IMR-90 (cell line): ENCODE measurements at regions not wholly inside any gene's neighbourhood (a gene's known extent, or its start where the extent isn't known, plus 50 kb on each side); places are given as distances from the start of the nearest gene placed in this dataset.
A peak's percentile ranks its signal among the peaks of the same experiment; 100 is the strongest.

Source experiments
- ATAC-seq: fragments of 200-7000 bp; cut with Tn5 transposase; 2 replicates; pipeline ENCODE4 v1.9.1; 2020; ENCODE audit warnings: low read depth, mild to moderate bottlenecking, moderate library complexity
- BruUV-seq: library from RNA; stranded (reverse); fragments of 400-500 nt; replicated peaks from 2 replicates; lab custom pipeline; 2021; lab: Mats Ljungman, UMichigan
- CTCF ChIA-PET: fragments of 300-600 bp; formaldehyde crosslinking; extraction: SDS; loops from one replicate; lab custom pipeline; 2021; ENCODE audit warnings: antibody characterized with exemption; lab: Yijun Ruan, JAX
- POLR2A ChIA-PET: fragments of 300-600 bp; sonication (Branson Sonifier 250); formaldehyde crosslinking; loops from one replicate; lab custom pipeline; 2022; ENCODE audit warnings: antibody characterized with exemption; ENCODE audit not compliant: unreplicated experiment; lab: Charles Lee
- DNase-seq: peaks from one replicate; pipeline ENCODE4 v3.0.0; 2013
- H2AFZ ChIP-seq: replicated peaks from 2 replicates; pipeline ENCODE3; 2013; ENCODE audit warnings: low read length, mild to moderate bottlenecking; ENCODE audit not compliant: poor library complexity
- H2AK5ac ChIP-seq: 2 replicates; pipeline ENCODE4 v1.6.1; 2013; ENCODE audit warnings: low read depth, low read length, inconsistent platforms
- H2AK9ac ChIP-seq: replicated peaks from 2 replicates; pipeline ENCODE3; 2013; ENCODE audit warnings: mild to moderate bottlenecking, low read depth, low read length, moderate library complexity; ENCODE audit not compliant: poor library complexity
- H2BK120ac ChIP-seq: 2 replicates; pipeline ENCODE4 v1.6.1; 2013; ENCODE audit warnings: low read depth, low read length, inconsistent platforms
- H2BK15ac ChIP-seq: 3 replicates; pipeline ENCODE4 v1.6.1; 2013; ENCODE audit warnings: low read depth, low read length, inconsistent platforms
- H2BK20ac ChIP-seq: 2 replicates; pipeline ENCODE4 v1.6.1; 2013; ENCODE audit warnings: low read depth, mild to moderate bottlenecking, inconsistent platforms, low read length, moderate library complexity
- H2BK5ac ChIP-seq: 2 replicates; pipeline ENCODE4 v1.6.1; 2013; ENCODE audit warnings: mild to moderate bottlenecking, low read depth, low read length, inconsistent platforms; ENCODE audit not compliant: poor library complexity, severe bottlenecking
- H3K14ac ChIP-seq: replicated peaks from 2 replicates; pipeline ENCODE4 v1.6.1; 2013; ENCODE audit warnings: low read depth, low read length, inconsistent platforms
- H3K18ac ChIP-seq: 2 replicates; pipeline ENCODE4 v1.6.1; 2013; ENCODE audit warnings: low read depth, low read length, control low read depth
- H3K23ac ChIP-seq: 2 replicates; pipeline ENCODE4 v1.6.1; 2013; ENCODE audit warnings: low read depth, low read length, inconsistent platforms
- H3K27ac ChIP-seq: 2 replicates; pipeline ENCODE4 v1.5.1; 2013; ENCODE audit warnings: mild to moderate bottlenecking, control low read depth, low read length; ENCODE audit not compliant: insufficient read depth
- H3K27me3 ChIP-seq: 2 replicates; pipeline ENCODE4 v1.6.1; 2013; ENCODE audit warnings: low read length; ENCODE audit not compliant: control insufficient read depth, insufficient read depth
- H3K36me3 ChIP-seq: 2 replicates; pipeline ENCODE4 v1.6.1; 2013; ENCODE audit warnings: low read length, mixed read lengths; ENCODE audit not compliant: control insufficient read depth, insufficient read depth
- H3K4ac ChIP-seq: 2 replicates; pipeline ENCODE4 v1.6.1; 2013; ENCODE audit warnings: low read depth, low read length, inconsistent platforms
- H3K4me1 ChIP-seq: 2 replicates; pipeline ENCODE4 v1.6.1; 2013; ENCODE audit warnings: low read length, mixed read lengths; ENCODE audit not compliant: control insufficient read depth, insufficient read depth
- H3K4me2 ChIP-seq: 2 replicates; pipeline ENCODE4 v1.6.1; 2013; ENCODE audit warnings: low read depth, mild to moderate bottlenecking, control low read depth, low read length, moderate library complexity
- H3K4me3 ChIP-seq: 2 replicates; pipeline ENCODE4 v1.5.1; 2013; ENCODE audit warnings: low read depth, mild to moderate bottlenecking, control low read depth, low read length, moderate library complexity; ENCODE audit not compliant: insufficient read depth
- H3K56ac ChIP-seq: 2 replicates; pipeline ENCODE4 v1.6.1; 2013; ENCODE audit warnings: low read length, inconsistent platforms; ENCODE audit not compliant: insufficient read depth; ENCODE audit errors: extremely low read depth
- H3K79me1 ChIP-seq, 2 experiments: 2 replicates each; pipeline ENCODE4 v1.6.1; 2013; ENCODE audit warnings: low read length in 2 of 2, inconsistent platforms in 1 of 2, low read depth in 1 of 2
- H3K9ac ChIP-seq: 2 replicates; pipeline ENCODE4 v1.6.1; 2013; ENCODE audit warnings: low read depth, low read length, control low read depth
- H3K9me1 ChIP-seq: 2 replicates; pipeline ENCODE4 v1.6.1; 2013; ENCODE audit warnings: low read length, inconsistent platforms; ENCODE audit not compliant: insufficient read depth
- H3K9me3 ChIP-seq: 2 replicates; pipeline ENCODE4 v1.6.1; 2013; ENCODE audit warnings: low read length; ENCODE audit not compliant: control insufficient read depth, insufficient read depth
- H4K20me1 ChIP-seq: 2 replicates; pipeline ENCODE4 v1.6.1; 2013; ENCODE audit warnings: low read length, inconsistent platforms; ENCODE audit not compliant: insufficient read depth
- H4K5ac ChIP-seq: 2 replicates; pipeline ENCODE4 v1.6.1; 2013; ENCODE audit warnings: mild to moderate bottlenecking, low read depth, low read length, control low read depth
- H4K8ac ChIP-seq, 2 experiments: 2 replicates each; pipeline ENCODE4 v1.6.1; 2013; ENCODE audit warnings: low read depth in 2 of 2, low read length in 2 of 2, control low read depth in 1 of 2, inconsistent platforms in 1 of 2
- H4K91ac ChIP-seq: 2 replicates; pipeline ENCODE4 v1.6.1; 2013; ENCODE audit warnings: low read depth, low read length, inconsistent platforms; ENCODE audit not compliant: insufficient read depth
- MAFK ChIP-seq: IDR thresholded peaks from 2 replicates; pipeline ENCODE4 v1.6.1; 2012; ENCODE audit warnings: low read depth, low read length, improper control_type of control experiment
- RFX5 ChIP-seq: IDR thresholded peaks from 2 replicates; pipeline ENCODE4 v1.8.0; 2012; ENCODE audit warnings: low read depth, mild to moderate bottlenecking, low read length, moderate library complexity
- SMC3 ChIP-seq: fragments of 150-350 bp; IDR thresholded peaks from 2 replicates; pipeline ENCODE4 v1.6.1; 2016; ENCODE audit warnings: low read depth, mild to moderate bottlenecking, antibody characterized with exemption, low read length, moderate library complexity
- dilution Hi-C: fragments of 300-500 bp; cut with HindIII; formaldehyde crosslinking; loops from one replicate; pipeline ENCODE4 v1.14.3; 2018; ENCODE audit warnings: low sequenced_read_pairs; ENCODE audit not compliant: unreplicated experiment
- in situ Hi-C: fragments of 300-500 bp; cut with MboI; formaldehyde crosslinking; loops from 3 replicates; pipeline ENCODE4 v1.14.3; 2019; ENCODE audit warnings: low sequenced_read_pairs, inconsistent platforms, mixed read lengths
- intact Hi-C: fragments of 100-400 bp; cut with micrococcal nuclease; formaldehyde crosslinking; loops from 2 replicates; pipeline ENCODE4 v1.10.0; 2022

- Histone ChIP-seq H2BK15ac (no peak overlapping the region), H3K56ac (no peak overlapping the region), H2AK5ac (no peak overlapping the region), H2BK120ac (no peak overlapping the region), H2BK5ac (no peak overlapping the region), H4K8ac (no peak overlapping the region), H3K4me2 (no peak overlapping the region), H4K5ac (no peak overlapping the region), H3K27ac (no peak overlapping the region), H3K4me3 (no peak overlapping the region), H4K91ac (no peak overlapping the region), H3K9me1 (no peaks in the 10 kb centered on the region), H4K20me1 (no peaks in the 10 kb centered on the region), H3K27me3 (no peaks in the 10 kb centered on the region), H3K14ac (no peak overlapping the region), H2BK20ac (no peak overlapping the region), H3K4me1 (no peaks in the 10 kb centered on the region), H3K4ac (no peak overlapping the region), H3K9me3 (no peaks in the 10 kb centered on the region), H3K9ac (no peak overlapping the region), H3K18ac (no peak overlapping the region), H3K79me1 (no peaks in the 10 kb centered on the region), H2AFZ (no peak overlapping the region), H3K36me3 (no peaks in the 10 kb centered on the region), H2AK9ac (no peak overlapping the region), H3K23ac (no peak overlapping the region)
- dilution Hi-C loops (no loop called here), intact Hi-C loops (no loop called here), in situ Hi-C loops (no loop called here)
- BruUV-seq = no TSS peak
- DNase-seq (no peak), ATAC-seq (no peak)
- TF ChIP-seq MAFK (peak; percentile 66), SMC3 (no peak), RFX5 (no peak)
- ChIA-PET POLR2A (no interaction called here), CTCF (no interaction called here)
Measured at GRCh38 chr6:84576029-84576428, 188.4 kb downstream of the TBX18 start.
